Skeletal muscle satellite cell (primary cell): ENCODE measurements at regions not wholly inside any gene's neighbourhood (a gene's known extent, or its start where the extent isn't known, plus 50 kb on each side); places are given as distances from the start of the nearest gene placed in this dataset.
"Not testable (repeated sequence)": the region's sequence is repeated elsewhere in the genome, so short reads cannot be mapped to it uniquely, and the experiment has no call there.

Source experiments
- H3K27me3 ChIP-seq: 2 replicates; pipeline ENCODE4 v1.7.0; 2013; ENCODE audit warnings: low read length; ENCODE audit not compliant: control insufficient read depth, insufficient read depth
- H3K36me3 ChIP-seq: 2 replicates; pipeline ENCODE4 v1.7.0; 2013; ENCODE audit warnings: mild to moderate bottlenecking, control low read depth, low read length; ENCODE audit not compliant: insufficient read depth
- H3K4me1 ChIP-seq: 2 replicates; pipeline ENCODE4 v1.7.0; 2013; ENCODE audit warnings: low read length; ENCODE audit not compliant: control insufficient read depth, insufficient read depth
- H3K4me2 ChIP-seq: 2 replicates; pipeline ENCODE4 v1.7.0; 2013; ENCODE audit warnings: mild to moderate bottlenecking, low read length
- H3K4me3 ChIP-seq: 2 replicates; pipeline ENCODE4 v1.7.0; 2013; ENCODE audit warnings: low read length
- H3K9ac ChIP-seq: 2 replicates; pipeline ENCODE4 v1.7.0; 2013; ENCODE audit warnings: mild to moderate bottlenecking, low read depth, low read length, moderate library complexity
- H3K9me3 ChIP-seq: replicated peaks from 2 replicates; pipeline ENCODE4 v1.7.0; 2013; ENCODE audit warnings: mild to moderate bottlenecking, control low read depth, low read length

DNA sequence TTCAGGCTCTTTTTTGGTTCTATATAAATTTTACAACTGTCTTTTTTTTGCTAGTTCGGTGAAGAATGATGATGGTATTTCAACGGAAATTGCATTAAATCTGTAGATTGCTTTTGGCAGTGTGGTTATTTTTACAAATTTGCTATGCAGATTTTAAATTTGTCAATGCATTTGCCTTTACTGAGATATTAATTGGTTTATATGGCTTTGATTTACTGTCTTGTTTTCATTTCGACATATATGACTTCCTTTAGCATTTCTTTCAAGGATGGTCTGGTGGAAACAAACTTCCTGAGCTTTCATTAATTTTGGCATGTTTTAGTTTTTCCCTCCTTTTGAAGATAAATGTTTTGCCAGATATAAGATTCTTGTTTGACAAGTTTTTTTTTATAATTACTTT is 1522.5 kb upstream of the PRMT6 start:
- Histone ChIP-seq H3K36me3 (no peaks in the 10 kb centered on the region), H3K4me3 (no peak overlapping the region), H3K4me1 (no peaks in the 10 kb centered on the region), H3K4me2 (no peak overlapping the region), H3K27me3 (no peaks in the 10 kb centered on the region), H3K9me3 (no peaks in the 10 kb centered on the region), H3K9ac (no peak overlapping the region)

- H3K9ac ChIP-seq = peak overlapping the region; percentile 3
These were observed 1512.0 kb upstream of the PRMT6 start for GRCh38 chr1:105544475-105544874.

DNA sequence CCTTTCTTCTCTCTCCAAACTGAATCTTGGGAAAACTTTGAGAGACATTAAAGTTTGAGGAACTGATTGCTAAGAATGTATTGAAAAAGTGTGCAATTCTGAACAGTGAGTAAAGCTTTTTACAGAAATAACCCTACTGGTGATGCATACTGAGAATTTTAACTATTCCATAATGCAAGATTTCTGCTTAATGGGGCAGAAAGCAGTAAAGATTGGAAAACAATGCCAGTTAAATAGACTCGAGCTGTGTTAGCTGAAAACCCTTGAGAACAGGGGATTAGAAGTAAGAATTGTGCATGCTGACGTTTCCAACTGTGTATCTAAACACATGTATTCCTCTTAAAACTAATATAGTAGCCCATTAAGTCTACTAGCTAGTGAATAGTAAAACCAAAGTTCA is 1500.2 kb upstream of the PRMT6 start:
- Histone ChIP-seq H3K4me1 (no peaks in the 10 kb centered on the region), H3K9me3 (no peaks in the 10 kb centered on the region), H3K4me2 (no peak overlapping the region), H3K9ac (no peak overlapping the region), H3K27me3 (no peaks in the 10 kb centered on the region), H3K4me3 (no peak overlapping the region), H3K36me3 (no peaks in the 10 kb centered on the region)

More at GRCh38 chr1:105544475-105544874, 1512.0 kb upstream of the PRMT6 start:
- Histone ChIP-seq H3K4me2 (no peak overlapping the region), H3K27me3 (no peaks in the 10 kb centered on the region), H3K36me3 (no peaks in the 10 kb centered on the region), H3K9me3 (no peaks in the 10 kb centered on the region), H3K4me1 (peaks cover 14% of the 10 kb centered on the region), H3K4me3 (no peak overlapping the region)

GRCh38 chr1:105558023-105558422 is 1498.5 kb upstream of the PRMT6 start:
- Histone ChIP-seq H3K4me1 (no peaks in the 10 kb centered on the region), H3K9ac (no peak overlapping the region), H3K9me3 (no peaks in the 10 kb centered on the region), H3K4me3 (no peak overlapping the region), H3K4me2 (no peak overlapping the region), H3K36me3 (no peaks in the 10 kb centered on the region), H3K27me3 (no peaks in the 10 kb centered on the region)

GRCh38 chr1:105565006-105565405 is 1491.5 kb upstream of the PRMT6 start:
- no peaks in the 10 kb centered on the region for H3K27me3 ChIP-seq
- H3K36me3 ChIP-seq = no peaks in the 10 kb centered on the region
- H3K9ac ChIP-seq = no peak overlapping the region
- no peak overlapping the region for H3K4me2 ChIP-seq
- no peak overlapping the region for H3K4me3 ChIP-seq
- H3K9me3 ChIP-seq = no peaks in the 10 kb centered on the region
- no peaks in the 10 kb centered on the region for H3K4me1 ChIP-seq

DNA sequence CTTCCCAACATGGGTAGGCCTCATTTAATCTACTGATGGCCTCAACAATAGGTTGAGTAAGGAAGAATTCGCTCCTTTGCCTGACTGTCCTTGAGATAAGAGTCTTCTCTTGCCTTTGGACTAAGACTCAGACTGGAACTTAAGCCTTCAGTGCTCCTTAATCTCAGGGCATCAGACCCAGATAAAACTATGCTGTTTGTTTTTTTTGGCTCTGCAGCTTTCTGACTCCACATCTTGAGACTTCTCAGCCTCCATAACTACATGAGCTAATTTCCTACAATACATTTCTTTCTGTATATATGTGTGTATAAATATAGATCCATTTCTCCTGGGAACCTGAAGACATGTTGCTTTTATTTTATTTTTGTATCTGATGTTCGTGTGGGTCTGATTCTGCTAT is 1470.7 kb upstream of the PRMT6 start:
- no peaks in the 10 kb centered on the region for H3K9me3 ChIP-seq
- H3K4me1 ChIP-seq = no peaks in the 10 kb centered on the region
- no peaks in the 10 kb centered on the region for H3K27me3 ChIP-seq
- H3K36me3 ChIP-seq = no peaks in the 10 kb centered on the region
- H3K9ac ChIP-seq = no peak overlapping the region
- no peak overlapping the region for H3K4me2 ChIP-seq
- H3K4me3 ChIP-seq = no peak overlapping the region

- Histone ChIP-seq H3K9ac (no peak overlapping the region), H3K36me3 (no peaks in the 10 kb centered on the region), H3K9me3 (no peaks in the 10 kb centered on the region), H3K4me2 (no peak overlapping the region), H3K4me3 (no peak overlapping the region), H3K4me1 (no peaks in the 10 kb centered on the region), H3K27me3 (no peaks in the 10 kb centered on the region)
These were observed 1464.8 kb upstream of the PRMT6 start for GRCh38 chr1:105591681-105592080.

GRCh38 chr1:105608713-105609112 is 1447.8 kb upstream of the PRMT6 start:
- Histone ChIP-seq H3K36me3 (no peaks in the 10 kb centered on the region), H3K9ac (no peak overlapping the region), H3K4me2 (no peak overlapping the region), H3K4me1 (no peaks in the 10 kb centered on the region), H3K9me3 (no peaks in the 10 kb centered on the region), H3K4me3 (no peak overlapping the region), H3K27me3 (no peaks in the 10 kb centered on the region)

DNA sequence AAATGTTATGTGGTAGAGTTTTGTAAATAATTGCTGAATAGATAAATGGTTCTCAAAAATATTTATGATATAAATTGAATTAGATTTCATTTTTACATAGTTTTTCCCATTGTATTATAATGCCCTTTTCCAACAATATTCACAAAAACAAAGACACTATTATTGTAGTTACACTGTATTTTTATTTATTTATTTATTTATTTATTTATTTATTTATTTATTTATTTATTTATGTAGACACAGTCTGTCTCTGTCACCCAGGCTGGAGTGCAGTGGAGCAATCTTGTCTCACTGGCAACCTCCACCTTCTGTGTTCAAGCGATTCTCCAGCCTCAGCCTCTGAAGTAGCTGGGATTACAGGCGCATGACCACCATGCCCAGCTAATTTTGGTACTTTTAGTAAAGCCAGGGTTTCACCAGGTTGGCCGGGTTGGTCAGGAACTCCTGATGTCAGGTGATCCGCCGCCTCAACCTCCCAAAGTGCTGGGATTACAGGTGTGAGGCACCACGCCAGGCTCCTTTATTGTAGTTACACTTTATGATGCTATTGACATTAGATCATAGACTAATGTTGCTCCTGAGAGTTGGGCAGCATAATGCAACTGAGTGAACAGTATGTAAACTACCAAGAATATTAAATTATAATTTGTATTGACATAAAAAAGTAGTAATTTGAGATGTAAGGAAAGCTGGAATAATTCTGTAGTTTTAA is 1430.0 kb upstream of the PRMT6 start:
- H3K4me1 ChIP-seq = no peaks in the 10 kb centered on the region
- H3K9me3 ChIP-seq = no peaks in the 10 kb centered on the region
- H3K4me3 ChIP-seq = no peak overlapping the region
- H3K27me3 ChIP-seq = no peaks in the 10 kb centered on the region
- no peak overlapping the region for H3K4me2 ChIP-seq
- no peaks in the 10 kb centered on the region for H3K36me3 ChIP-seq
- H3K9ac ChIP-seq = no peak overlapping the region

DNA sequence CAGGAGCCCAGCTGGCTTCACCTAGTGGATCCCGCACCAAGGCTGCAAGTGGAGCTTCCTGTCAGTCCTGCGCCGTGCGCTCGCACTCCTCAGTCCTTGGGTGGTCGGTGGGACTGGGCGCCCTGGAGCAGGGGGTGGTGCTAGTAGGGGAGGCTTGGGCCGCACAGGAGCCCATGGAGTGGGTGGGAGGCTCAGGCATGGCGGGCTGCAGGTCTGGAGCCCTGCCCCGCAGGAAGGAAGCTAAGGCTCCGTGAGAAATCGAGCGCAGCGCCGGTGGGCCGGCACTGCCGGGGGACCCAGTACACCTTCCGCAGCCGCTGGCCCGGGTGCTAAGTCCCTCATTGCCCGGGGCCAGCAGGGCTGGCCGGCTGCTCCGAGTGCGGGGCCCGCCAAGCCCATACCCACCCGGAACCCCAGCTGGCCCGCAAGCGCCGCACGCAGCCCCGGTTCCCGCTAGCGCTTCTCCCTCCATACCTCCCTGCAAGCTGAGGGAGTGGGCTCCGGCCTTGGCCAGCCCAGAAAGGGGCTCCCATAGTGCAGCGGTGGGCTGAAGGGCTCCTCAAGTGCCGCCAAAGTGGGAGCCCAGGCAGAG is 1425.2 kb upstream of the PRMT6 start:
- not testable (repeated sequence) for H3K4me1 ChIP-seq, H3K4me3 ChIP-seq, H3K9me3 ChIP-seq, H3K9ac ChIP-seq, H3K27me3 ChIP-seq, H3K36me3 ChIP-seq, H3K4me2 ChIP-seq

DNA sequence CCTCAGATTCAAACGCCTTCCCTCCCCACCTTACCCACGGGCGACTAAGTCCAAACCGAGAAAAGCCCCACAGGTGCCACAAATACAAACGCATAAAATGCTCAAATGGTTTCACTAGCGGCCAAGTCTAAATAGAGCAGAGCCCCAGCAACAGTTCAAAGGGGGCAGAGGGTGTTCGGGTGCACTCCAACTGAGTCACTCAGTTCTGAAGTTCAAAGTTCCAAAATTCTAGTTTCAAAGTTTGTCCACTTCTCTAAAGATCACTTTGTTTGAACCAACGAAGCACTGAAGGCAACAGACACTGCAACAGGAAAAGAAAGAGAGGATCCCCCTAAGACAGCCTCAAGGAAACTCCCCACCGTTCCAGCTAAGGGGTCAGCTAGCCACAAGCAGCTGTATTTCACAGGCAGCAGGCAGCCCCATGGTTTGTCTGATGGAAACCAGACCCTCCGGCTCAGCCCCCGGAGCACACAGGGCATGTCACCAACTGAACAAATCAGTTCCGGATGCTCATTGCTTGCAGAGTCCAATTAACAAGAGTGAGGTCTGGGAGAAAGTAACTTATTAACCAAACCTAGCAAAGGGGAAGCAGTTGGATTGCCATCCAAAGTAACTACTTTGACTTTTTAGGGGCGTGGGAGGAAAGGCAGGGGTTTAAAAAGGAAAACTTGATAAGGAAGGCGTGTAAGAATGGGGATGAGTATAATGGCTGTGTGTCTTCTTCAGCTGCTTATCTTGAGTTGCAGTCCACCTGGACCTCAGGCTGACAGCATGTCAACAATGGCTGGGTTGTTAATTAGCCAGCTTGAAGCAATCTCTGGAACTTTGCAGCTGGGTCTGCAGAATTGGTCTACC is 1423.9 kb upstream of the PRMT6 start:
- H3K9me3 ChIP-seq = peaks cover 5% of the 10 kb centered on the region
- H3K4me3 ChIP-seq = no peak overlapping the region
- H3K27me3 ChIP-seq = no peaks in the 10 kb centered on the region
- H3K4me1 ChIP-seq = no peaks in the 10 kb centered on the region
- H3K36me3 ChIP-seq = no peaks in the 10 kb centered on the region
- no peak overlapping the region for H3K9ac ChIP-seq
- H3K4me2 ChIP-seq = no peak overlapping the region
